ENCODE measurements at regions not wholly inside any gene's neighbourhood (a gene's known extent, or its start where the extent isn't known, plus 50 kb on each side); places are given as distances from the start of the nearest gene placed in this dataset.
"Not testable (repeated sequence)": the region's sequence is repeated elsewhere in the genome, so short reads cannot be mapped to it uniquely, and the experiment has no call there.

GRCh38 chrX:1908996-1909395 is 294.1 kb downstream of the ASMT start:
- TF ChIP-seq PHF8 (IDR thresholded peaks at IDR 0.05; ENCODE audit: borderline replicate concordance, low read depth); POLR2A (IDR thresholded peaks at IDR 0.05; ENCODE audit: low read length); CTCF (IDR thresholded peaks at IDR 0.05); SMC3 (IDR thresholded peaks at IDR 0.05); HDAC2 (IDR thresholded peaks at IDR 0.05); RNF2 (IDR thresholded peaks at IDR 0.05; ENCODE audit: borderline replicate concordance, low read depth); CHD2 (IDR thresholded peaks at IDR 0.05; ENCODE audit: low read length, partially characterized antibody); POLR2AphosphoS2 (conservative IDR thresholded peaks at IDR 0.05; ENCODE audit: low read length); PBX3 (IDR thresholded peaks at IDR 0.05); JUN (IDR thresholded peaks at IDR 0.05); NR3C1 (IDR thresholded peaks at IDR 0.05): not testable (repeated sequence)
